ENCODE measurements at regions not wholly inside any gene's neighbourhood (a gene's known extent, or its start where the extent isn't known, plus 50 kb on each side); places are given as distances from the start of the nearest gene placed in this dataset.
A peak's percentile ranks its signal among the peaks of the same experiment; 100 is the strongest.

- no peak for FAIRE-seq
Measured at GRCh38 chr1:208551633-208552320, 307.6 kb upstream of the PLXNA2 start.

- FAIRE-seq, result no peak
Measured at GRCh38 chr1:208552928-208553327, 308.7 kb upstream of the PLXNA2 start.

GRCh38 chr1:208556461-208556860 is 312.3 kb upstream of the PLXNA2 start:
- FAIRE-seq, result no peak

GRCh38 chr1:208557046-208557722 is 313.0 kb upstream of the PLXNA2 start:
- FAIRE-seq, result no peak

GRCh38 chr1:208557723-208558094 is 313.5 kb upstream of the PLXNA2 start:
- no peak for FAIRE-seq

- no peak for FAIRE-seq
Measured at GRCh38 chr1:208559597-208560329, 315.6 kb upstream of the PLXNA2 start.

GRCh38 chr1:208562151-208562960 is 318.2 kb upstream of the PLXNA2 start:
- FAIRE-seq, result peak; percentile 51

GRCh38 chr1:208564466-208564865 is 320.3 kb upstream of the PLXNA2 start:
- no peak for FAIRE-seq

- FAIRE-seq, result no peak
Measured at GRCh38 chr1:208565756-208566440, 321.7 kb upstream of the PLXNA2 start.

- no peak for FAIRE-seq
Measured at GRCh38 chr1:208569181-208569580, 325.0 kb upstream of the PLXNA2 start.

- FAIRE-seq, result no peak
Measured at GRCh38 chr1:208570362-208570761, 326.2 kb upstream of the PLXNA2 start.

- no peak for FAIRE-seq
Measured at GRCh38 chr1:208576425-208576824, 332.2 kb upstream of the PLXNA2 start.

- no peak for FAIRE-seq
Measured at GRCh38 chr1:208577381-208577905, 333.3 kb upstream of the PLXNA2 start.

- no peak for FAIRE-seq
Measured at GRCh38 chr1:208581209-208581608, 337.0 kb upstream of the PLXNA2 start.

- no peak for FAIRE-seq
Measured at GRCh38 chr1:208581667-208582066, 337.5 kb upstream of the PLXNA2 start.

GRCh38 chr1:208584167-208584755 is 340.1 kb upstream of the PLXNA2 start:
- FAIRE-seq, result no peak

- no peak for FAIRE-seq
Measured at GRCh38 chr1:208587110-208587509, 342.9 kb upstream of the PLXNA2 start.

- FAIRE-seq, result no peak
Measured at GRCh38 chr1:208593306-208594006, 349.3 kb upstream of the PLXNA2 start.

GRCh38 chr1:208595236-208595635 is 351.1 kb upstream of the PLXNA2 start:
- no peak for FAIRE-seq

- no peak for FAIRE-seq
Measured at GRCh38 chr1:208595745-208596144, 351.6 kb upstream of the PLXNA2 start.

- no peak for FAIRE-seq
Measured at GRCh38 chr1:208597571-208597970, 353.4 kb upstream of the PLXNA2 start.
